HG02981 (cell line): ENCODE measurements at regions not wholly inside any gene's neighbourhood (a gene's known extent, or its start where the extent isn't known, plus 50 kb on each side); places are given as distances from the start of the nearest gene placed in this dataset.

ENCODE experiments used
- ATAC-seq: cut with Tn5 transposase; IDR thresholded peaks from one replicate; pipeline ENCODE4 v1.9.1; 2021; ENCODE audit warnings: mild to moderate bottlenecking, moderate library complexity; ENCODE audit not compliant: unreplicated experiment

GRCh38 chr1:96340686-96341085, 380.9 kb upstream of the PTBP2 start:
- no peak for ATAC-seq

DNA sequence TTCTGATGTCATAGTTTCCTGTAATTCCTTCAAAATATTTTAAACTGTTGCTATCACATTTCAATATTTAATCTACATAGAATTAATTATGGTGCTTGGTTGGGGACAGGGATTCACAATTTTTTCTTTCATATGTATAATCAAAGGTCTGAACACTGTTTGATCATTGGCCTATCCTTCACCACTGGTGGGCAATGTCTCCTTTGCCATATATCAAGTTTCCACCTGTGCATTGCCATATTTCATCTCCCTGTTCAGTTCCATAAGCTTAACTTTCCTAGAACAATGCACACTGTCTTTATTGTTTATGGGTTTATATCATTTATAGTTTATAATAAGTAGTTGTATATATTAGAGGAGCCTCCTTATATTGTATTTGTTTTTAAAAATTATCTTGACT, 374.9 kb upstream of the PTBP2 start:
- ATAC-seq = no peak

DNA sequence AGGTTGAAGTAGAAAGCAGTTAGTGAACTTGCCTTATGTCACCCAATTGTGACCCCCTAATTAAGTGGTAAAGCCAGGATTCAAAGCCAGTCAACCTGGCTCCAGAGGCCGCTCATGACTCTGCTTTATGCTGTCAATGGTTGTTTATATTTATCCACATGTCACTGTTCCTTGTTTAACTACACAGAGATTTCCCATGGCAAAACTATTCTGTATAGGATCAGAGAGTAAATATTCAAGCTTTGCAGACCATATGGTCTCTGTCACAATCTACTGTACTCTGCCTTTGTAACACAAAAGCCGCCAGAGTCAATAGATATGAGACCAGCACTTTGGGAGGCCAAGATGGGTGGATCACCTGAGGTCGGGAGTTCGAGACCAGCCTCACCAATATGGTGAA, 371.7 kb upstream of the PTBP2 start:
- no peak for ATAC-seq

- ATAC-seq = no peak
Observed at GRCh38 chr1:96352733-96353132, 368.9 kb upstream of the PTBP2 start.

- no peak for ATAC-seq
Observed at GRCh38 chr1:96355521-96355920, 366.1 kb upstream of the PTBP2 start.

- ATAC-seq = no peak
Observed at GRCh38 chr1:96355961-96356360, 365.6 kb upstream of the PTBP2 start.

GRCh38 chr1:96357141-96357765, 364.3 kb upstream of the PTBP2 start:
- ATAC-seq = no peak

DNA sequence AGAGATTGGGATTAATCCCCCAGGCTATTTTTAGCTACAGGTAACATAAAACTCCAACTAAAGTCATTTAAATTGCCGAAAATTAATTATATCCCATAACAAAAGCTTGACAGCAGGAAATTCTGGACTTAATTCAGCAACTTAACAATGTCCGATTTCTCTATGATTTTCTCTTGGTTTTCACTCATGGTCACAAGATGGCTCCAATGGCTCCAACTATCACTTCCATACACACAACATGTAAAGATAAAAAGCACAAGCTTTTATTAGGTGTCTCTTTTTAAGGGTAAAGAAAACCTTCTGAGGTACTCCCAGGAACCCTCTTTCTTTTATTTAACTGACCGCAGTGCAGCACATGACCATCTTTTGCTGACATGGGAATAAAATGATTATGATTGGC, 363.5 kb upstream of the PTBP2 start:
- no peak for ATAC-seq

DNA sequence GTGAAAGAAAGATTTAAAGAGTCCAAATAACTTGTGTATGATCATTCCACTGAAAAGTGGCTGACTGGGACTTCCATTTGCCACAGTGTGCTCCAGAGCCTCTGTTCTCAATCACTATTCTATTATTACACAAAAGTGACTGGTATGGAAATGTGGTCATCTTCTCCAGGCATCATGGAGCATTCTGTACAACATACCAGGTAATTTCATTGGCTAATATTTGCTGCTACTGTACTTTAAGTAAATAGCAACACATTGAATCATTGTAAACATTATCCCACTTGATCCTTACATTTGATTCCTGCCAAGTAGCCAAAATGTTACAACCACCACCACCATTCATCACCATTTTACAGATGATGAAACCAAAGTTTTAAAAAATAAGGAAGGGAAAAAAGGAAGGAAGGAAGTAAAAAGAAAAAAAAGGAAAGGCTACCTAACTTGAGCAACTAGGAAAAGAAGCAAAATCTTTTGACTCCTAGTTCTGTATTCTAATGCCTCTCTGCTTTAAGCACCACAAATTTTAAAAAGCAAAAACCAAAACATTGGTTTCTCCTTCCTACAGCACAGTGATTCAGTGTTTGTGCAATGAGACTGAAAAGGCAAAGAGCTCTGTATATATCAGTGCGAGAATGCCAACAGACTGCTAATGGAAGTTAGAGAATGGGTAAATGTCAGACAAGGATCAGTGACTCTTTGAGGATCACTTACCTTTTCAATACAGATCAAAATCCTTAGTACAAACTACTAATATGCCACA, 361.4 kb upstream of the PTBP2 start:
- ATAC-seq = no peak

- ATAC-seq = no peak
Observed at GRCh38 chr1:96361271-96361856, 360.2 kb upstream of the PTBP2 start.

DNA sequence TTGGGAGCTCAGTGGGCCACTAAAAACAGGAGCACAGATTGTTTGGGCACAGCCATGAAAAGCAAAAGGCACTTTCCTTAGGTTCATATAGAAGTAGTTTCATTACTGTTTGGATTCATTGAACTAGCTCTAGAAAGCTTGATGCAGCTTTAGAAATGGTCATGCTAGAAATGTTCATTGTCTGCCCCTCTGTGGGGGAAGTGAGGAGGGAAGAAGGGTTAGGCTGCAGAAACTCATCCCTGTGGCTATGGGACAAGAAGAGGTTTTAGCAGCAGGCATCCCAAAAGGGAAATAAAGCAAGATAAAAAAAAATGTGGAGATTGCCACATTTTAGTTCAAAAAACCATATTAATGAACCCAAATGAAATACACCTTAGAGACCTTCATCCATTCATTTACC, 359.6 kb upstream of the PTBP2 start:
- no peak for ATAC-seq

GRCh38 chr1:96362623-96363022, 359.0 kb upstream of the PTBP2 start:
- peak; percentile 81 for ATAC-seq

- no peak for ATAC-seq
Observed at GRCh38 chr1:96363826-96364225, 357.8 kb upstream of the PTBP2 start.

DNA sequence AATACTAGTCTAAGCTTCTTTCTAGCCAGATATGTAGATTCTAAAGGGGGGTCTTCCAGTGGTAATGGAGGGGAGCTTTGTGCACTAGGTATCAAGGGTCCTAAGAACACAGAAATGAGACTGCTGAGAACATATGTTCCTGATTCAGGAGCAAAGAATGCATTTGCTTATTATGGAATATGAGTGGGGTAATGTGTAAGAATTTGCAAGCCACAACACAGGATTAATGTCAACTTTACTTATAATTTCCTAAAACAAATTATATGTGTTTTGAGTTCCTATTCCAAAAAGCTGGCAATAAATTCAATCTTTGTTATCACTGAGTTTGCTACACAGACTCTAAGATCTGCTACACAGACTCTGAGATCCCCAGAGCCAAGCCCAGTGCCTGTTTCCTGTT, 357.0 kb upstream of the PTBP2 start:
- ATAC-seq = no peak

DNA sequence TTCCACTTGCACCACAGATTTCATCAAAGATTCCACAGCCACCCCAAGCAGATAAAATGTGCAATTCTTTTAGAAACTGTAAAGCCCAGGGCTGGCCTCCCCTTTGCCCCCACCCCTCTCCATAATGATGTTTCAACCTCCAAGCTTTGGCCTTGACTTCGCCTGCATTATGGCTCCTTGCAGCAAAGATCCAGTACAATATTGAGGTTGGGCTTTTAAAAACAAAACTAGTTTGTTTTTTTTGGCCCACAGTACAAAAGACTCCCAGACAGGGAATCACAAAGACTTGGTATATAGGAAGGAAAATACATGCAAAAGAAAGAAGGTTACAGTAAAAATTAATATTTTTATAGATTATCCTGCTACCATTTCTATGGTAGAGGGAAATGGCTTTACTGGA, 356.5 kb upstream of the PTBP2 start:
- no peak for ATAC-seq

- no peak for ATAC-seq
Observed at GRCh38 chr1:96365596-96366390, 355.8 kb upstream of the PTBP2 start.

GRCh38 chr1:96366516-96366915, 355.1 kb upstream of the PTBP2 start:
- no peak for ATAC-seq

- no peak for ATAC-seq
Observed at GRCh38 chr1:96367791-96368190, 353.8 kb upstream of the PTBP2 start.

- no peak for ATAC-seq
Observed at GRCh38 chr1:96370757-96371156, 350.8 kb upstream of the PTBP2 start.

- ATAC-seq = no peak
Observed at GRCh38 chr1:96372881-96373280, 348.7 kb upstream of the PTBP2 start.

- no peak for ATAC-seq
Observed at GRCh38 chr1:96374076-96374762, 347.4 kb upstream of the PTBP2 start.
